Right atrium auricular region (tissue), 2 donors: ENCODE measurements at regions not wholly inside any gene's neighbourhood (a gene's known extent, or its start where the extent isn't known, plus 50 kb on each side); places are given as distances from the start of the nearest gene placed in this dataset.
"Not testable (repeated sequence)": the region's sequence is repeated elsewhere in the genome, so short reads cannot be mapped to it uniquely, and the experiment has no call there.

ENCODE experiments used
- DNase-seq: peaks from one replicate; pipeline ENCODE4 v3.0.0-alpha.2; 2019; ENCODE audit warnings: low spot score
- H3K27ac ChIP-seq, 2 donors: fragments of 200-600 bp; sonication (generic); 1 replicate in 1 of 2; 2 replicates in 1 of 2; pipeline ENCODE4 v1.5.1; 2016 to 2019
- H3K27me3 ChIP-seq, 2 donors: fragments of 200-600 bp; sonication (generic); one replicate each; pipeline versions ENCODE4 v1.5.1 to v1.6.0; 2017 to 2019
- H3K36me3 ChIP-seq: fragments of 200-600 bp; sonication (generic); one replicate; pipeline ENCODE4 v1.5.1; 2016
- H3K4me1 ChIP-seq, 2 donors: fragments of 200-600 bp; sonication (generic); one replicate each; pipeline versions ENCODE4 v1.5.1 to v1.6.0; 2017 to 2019
- H3K4me3 ChIP-seq, 2 donors: fragments of 200-600 bp; sonication (generic); 1 replicate in 1 of 2; 2 replicates in 1 of 2; pipeline ENCODE4 v1.5.1; 2017 to 2019; ENCODE audit warnings: mild to moderate bottlenecking in 1 of 2, moderate library complexity in 1 of 2
- H3K9me3 ChIP-seq, 2 donors: fragments of 200-600 bp; sonication (generic); one replicate each; pipeline ENCODE4 v1.5.1; 2019
- TF ChIP-seq, protein P1 (sequence below), 2 donors: fragments of 200-600 bp; sonication (generic); IDR thresholded peaks; one replicate each; pipeline ENCODE4 v1.5.1; 2019; ENCODE audit warnings: antibody characterized with exemption in 2 of 2

DNA sequence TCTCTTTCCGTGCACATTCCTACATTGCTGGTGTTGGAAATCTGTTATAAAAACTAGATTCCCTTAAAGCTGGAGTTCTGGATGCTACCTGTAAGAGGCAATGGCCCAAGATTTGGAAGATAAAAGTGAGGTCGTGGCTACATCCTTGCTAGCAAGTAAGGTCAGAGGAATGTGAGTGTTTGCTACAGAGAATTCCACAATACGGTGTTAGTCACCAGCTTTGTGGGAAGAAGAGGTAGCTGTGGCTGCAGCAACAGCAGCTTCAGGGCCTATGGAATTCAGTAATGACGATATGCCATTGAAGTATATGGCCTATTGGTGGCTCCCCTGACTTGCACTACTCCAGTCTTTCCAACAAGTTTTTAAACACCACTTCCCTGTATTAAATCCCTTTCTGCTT, 227.7 kb upstream of the TMEM260 start:
- H3K36me3 ChIP-seq: no peaks in the 10 kb centered on the region
- H3K27me3 ChIP-seq: no peaks in the 10 kb centered on the region
- no peak for DNase-seq
- TF ChIP-seq, protein P1, sequence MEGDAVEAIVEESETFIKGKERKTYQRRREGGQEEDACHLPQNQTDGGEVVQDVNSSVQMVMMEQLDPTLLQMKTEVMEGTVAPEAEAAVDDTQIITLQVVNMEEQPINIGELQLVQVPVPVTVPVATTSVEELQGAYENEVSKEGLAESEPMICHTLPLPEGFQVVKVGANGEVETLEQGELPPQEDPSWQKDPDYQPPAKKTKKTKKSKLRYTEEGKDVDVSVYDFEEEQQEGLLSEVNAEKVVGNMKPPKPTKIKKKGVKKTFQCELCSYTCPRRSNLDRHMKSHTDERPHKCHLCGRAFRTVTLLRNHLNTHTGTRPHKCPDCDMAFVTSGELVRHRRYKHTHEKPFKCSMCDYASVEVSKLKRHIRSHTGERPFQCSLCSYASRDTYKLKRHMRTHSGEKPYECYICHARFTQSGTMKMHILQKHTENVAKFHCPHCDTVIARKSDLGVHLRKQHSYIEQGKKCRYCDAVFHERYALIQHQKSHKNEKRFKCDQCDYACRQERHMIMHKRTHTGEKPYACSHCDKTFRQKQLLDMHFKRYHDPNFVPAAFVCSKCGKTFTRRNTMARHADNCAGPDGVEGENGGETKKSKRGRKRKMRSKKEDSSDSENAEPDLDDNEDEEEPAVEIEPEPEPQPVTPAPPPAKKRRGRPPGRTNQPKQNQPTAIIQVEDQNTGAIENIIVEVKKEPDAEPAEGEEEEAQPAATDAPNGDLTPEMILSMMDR (IDR thresholded peaks at IDR 0.05): no peak
- H3K9me3 ChIP-seq: peaks cover 0 to 14% of the 10 kb centered on the region in 2 donors
- no peak overlapping the region for H3K27ac ChIP-seq
- no peaks in the 10 kb centered on the region for H3K4me1 ChIP-seq
- no peak overlapping the region for H3K4me3 ChIP-seq

DNA sequence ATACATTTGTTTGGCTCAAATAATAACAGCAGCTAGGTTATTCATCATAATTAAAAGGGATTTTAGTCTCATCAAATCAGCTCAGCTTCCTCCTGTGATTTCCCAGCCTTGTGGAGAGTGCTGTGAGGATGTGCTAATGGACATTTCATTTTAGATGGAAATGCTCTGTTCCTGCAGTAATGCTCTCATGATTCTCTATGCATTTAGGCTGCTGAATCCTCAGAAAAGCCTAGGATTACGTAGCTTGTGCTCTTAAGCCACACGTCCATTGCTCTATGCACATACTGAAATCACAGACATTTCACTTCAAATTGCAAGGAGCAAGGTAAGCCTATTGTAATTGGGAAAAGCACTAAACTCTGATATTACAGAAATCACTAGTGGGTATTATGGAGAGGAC, 226.6 kb upstream of the TMEM260 start:
- H3K36me3 ChIP-seq: no peaks in the 10 kb centered on the region
- no peak overlapping the region for H3K27ac ChIP-seq
- no peaks in the 10 kb centered on the region for H3K27me3 ChIP-seq
- H3K4me1 ChIP-seq: no peaks in the 10 kb centered on the region
- peaks cover 0 to 14% of the 10 kb centered on the region in 2 donors for H3K9me3 ChIP-seq
- TF ChIP-seq, protein P1 (IDR thresholded peaks at IDR 0.05): no peak
- DNase-seq: no peak
- no peak overlapping the region for H3K4me3 ChIP-seq

DNA sequence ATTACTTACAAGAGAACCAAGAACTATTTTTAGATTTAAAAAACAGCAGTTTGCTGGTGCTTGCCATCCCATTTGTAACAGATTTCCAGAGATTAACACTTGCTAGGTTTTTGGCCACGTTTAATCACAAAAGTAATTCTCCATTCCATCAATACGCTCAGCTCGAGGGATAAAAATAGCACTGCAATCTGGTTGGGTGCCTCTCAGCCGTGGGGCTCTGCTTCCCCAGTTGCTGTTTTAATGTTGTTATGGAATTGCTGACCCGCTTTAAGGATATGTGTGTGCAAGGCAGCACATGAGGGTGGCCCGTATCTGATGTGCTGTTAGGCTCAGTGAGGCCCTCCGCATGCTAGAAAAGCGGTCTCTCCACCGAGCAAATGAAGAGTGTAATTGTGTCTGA, 222.2 kb upstream of the TMEM260 start:
- Histone ChIP-seq H3K27me3 (no peaks in the 10 kb centered on the region), H3K4me1 (no peaks in the 10 kb centered on the region), H3K9me3 (no peaks in the 10 kb centered on the region), H3K4me3 (no peak overlapping the region), H3K36me3 (no peaks in the 10 kb centered on the region), H3K27ac (no peak overlapping the region)
- TF ChIP-seq, protein P1 (IDR thresholded peaks at IDR 0.05): no peak
- no peak for DNase-seq

DNA sequence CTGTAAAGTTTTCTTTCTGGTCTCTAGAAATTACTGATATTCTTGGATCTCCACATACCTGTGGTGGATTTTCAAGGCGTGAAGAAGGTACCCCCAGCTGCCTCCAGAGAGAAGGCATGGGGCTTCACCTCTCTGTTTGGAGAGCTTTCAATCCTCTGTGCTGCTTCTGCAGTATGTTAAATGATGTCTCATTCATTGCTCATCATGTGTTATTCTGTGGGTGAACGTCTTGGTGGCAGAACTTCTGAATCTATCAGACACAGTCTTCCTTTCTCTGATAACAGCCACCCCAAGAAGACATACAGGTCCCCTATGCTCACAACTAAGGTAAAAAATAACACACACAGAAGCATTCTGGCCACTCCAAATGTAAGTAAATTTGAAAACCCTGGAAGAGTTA, 221.3 kb upstream of the TMEM260 start:
- Histone ChIP-seq H3K27me3 (no peaks in the 10 kb centered on the region), H3K36me3 (no peaks in the 10 kb centered on the region), H3K9me3 (no peaks in the 10 kb centered on the region), H3K27ac (no peak overlapping the region), H3K4me3 (no peak overlapping the region), H3K4me1 (no peaks in the 10 kb centered on the region)
- TF ChIP-seq, protein P1 (IDR thresholded peaks at IDR 0.05): no peak
- no peak for DNase-seq

DNA sequence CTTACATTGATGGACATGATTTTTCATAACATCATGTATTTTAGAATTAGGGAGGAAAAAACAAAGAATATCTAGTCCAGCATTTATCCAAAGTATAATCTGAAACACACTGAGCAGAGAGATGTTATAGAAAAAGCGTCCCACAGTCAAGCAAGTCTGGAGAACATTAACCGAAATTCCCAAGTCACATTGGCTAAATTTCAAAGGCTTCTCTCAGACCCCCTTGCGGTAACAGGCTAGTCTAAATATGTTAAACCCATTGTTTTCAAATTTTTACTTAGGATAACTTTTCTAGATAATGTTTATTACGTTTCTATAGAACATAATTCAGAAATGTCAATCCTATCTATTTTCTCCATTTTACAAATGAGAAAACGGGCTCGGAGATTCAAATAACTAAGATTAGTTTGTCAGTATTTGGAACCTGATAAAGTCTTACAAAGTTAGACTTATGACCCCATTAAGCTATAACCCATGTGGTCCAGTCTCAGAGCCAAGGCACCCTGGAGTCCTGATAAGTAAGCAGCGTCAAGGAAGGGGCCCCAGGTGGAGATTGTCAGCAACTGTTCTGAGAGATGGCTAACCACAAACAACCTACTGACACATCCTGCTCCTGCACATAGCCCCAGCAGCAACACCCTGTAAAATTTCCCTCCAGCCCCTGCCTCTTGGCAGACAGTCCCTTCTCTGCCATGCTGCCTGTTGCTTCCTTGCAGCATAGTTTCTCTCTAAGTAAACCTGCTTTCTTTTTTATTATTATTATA, 220.6 kb upstream of the TMEM260 start:
- Histone ChIP-seq H3K4me1 (no peaks in the 10 kb centered on the region), H3K4me3 (no peak overlapping the region), H3K9me3 (no peaks in the 10 kb centered on the region), H3K27ac (no peak overlapping the region), H3K27me3 (no peaks in the 10 kb centered on the region), H3K36me3 (no peaks in the 10 kb centered on the region)
- no peak for DNase-seq
- TF ChIP-seq, protein P1 (IDR thresholded peaks at IDR 0.05): no peak

DNA sequence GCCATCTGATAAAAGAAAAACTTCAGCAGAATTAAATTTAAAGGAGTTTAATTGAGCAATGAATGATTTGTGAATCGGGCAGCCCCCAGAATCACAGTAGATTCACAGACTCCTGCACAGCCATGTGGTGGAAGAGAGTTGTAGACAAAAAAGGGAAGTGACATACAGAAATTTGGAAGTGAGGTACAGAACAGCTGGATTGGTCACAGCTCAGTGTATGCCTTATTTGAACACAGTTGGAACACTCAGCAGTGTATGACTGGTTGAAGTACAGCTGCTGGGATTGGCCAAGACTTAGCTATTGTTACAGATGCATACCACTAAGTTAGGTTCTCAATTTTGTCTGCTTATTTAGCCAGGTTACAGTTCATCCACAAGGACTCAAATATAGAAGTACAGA, 213.9 kb upstream of the TMEM260 start:
- not testable (repeated sequence) for H3K9me3 ChIP-seq, H3K4me3 ChIP-seq, DNase-seq, H3K4me1 ChIP-seq, H3K27me3 ChIP-seq, H3K36me3 ChIP-seq, H3K27ac ChIP-seq
